Sigmoid colon (tissue), 4 donors: ENCODE measurements at regions not wholly inside any gene's neighbourhood (a gene's known extent, or its start where the extent isn't known, plus 50 kb on each side); places are given as distances from the start of the nearest gene placed in this dataset.
"Not testable (repeated sequence)": the region's sequence is repeated elsewhere in the genome, so short reads cannot be mapped to it uniquely, and the experiment has no call there.

Source experiments
- EP300 ChIP-seq, 4 donors: sonication (generic); formaldehyde crosslinking; IDR thresholded peaks; one replicate each; pipeline ENCODE4 v1.6.1; 2017; ENCODE audit warnings: antibody characterized with exemption in 4 of 4
- TF ChIP-seq, protein P1 (sequence below), 4 experiments: fragments of 450-650 bp in 3 of 4; fragments of 200-600 bp in 1 of 4; IDR thresholded peaks; one replicate each; pipeline ENCODE4 v1.5.1; 2016 to 2019; ENCODE audit warnings: antibody characterized with exemption in 4 of 4, mild to moderate bottlenecking in 3 of 4, moderate library complexity in 2 of 4

- TF ChIP-seq, protein P1, sequence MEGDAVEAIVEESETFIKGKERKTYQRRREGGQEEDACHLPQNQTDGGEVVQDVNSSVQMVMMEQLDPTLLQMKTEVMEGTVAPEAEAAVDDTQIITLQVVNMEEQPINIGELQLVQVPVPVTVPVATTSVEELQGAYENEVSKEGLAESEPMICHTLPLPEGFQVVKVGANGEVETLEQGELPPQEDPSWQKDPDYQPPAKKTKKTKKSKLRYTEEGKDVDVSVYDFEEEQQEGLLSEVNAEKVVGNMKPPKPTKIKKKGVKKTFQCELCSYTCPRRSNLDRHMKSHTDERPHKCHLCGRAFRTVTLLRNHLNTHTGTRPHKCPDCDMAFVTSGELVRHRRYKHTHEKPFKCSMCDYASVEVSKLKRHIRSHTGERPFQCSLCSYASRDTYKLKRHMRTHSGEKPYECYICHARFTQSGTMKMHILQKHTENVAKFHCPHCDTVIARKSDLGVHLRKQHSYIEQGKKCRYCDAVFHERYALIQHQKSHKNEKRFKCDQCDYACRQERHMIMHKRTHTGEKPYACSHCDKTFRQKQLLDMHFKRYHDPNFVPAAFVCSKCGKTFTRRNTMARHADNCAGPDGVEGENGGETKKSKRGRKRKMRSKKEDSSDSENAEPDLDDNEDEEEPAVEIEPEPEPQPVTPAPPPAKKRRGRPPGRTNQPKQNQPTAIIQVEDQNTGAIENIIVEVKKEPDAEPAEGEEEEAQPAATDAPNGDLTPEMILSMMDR (IDR thresholded peaks at IDR 0.05) = not testable (repeated sequence)
- not testable (repeated sequence) for TF ChIP-seq EP300 (IDR thresholded peaks at IDR 0.05)
These were observed 1426.0 kb upstream of the DEFB115 start for GRCh38 chr20:29831508-29831907.
